H54 (cell line): ENCODE measurements at regions not wholly inside any gene's neighbourhood (a gene's known extent, or its start where the extent isn't known, plus 50 kb on each side); places are given as distances from the start of the nearest gene placed in this dataset.

Experiments used
- DNase-seq: peaks from one replicate; pipeline ENCODE4 v3.0.0; 2011; ENCODE audit warnings: low spot score, mixed read lengths; ENCODE audit not compliant: insufficient read length
- FAIRE-seq: peaks from 3 replicates; lab custom pipeline; 2011; peaks lifted over from hg19 to GRCh38; lab: Jason Lieb, UNC
- POLR2A ChIP-seq: IDR thresholded peaks from 2 replicates; pipeline ENCODE4 v1.6.1; 2011; ENCODE audit warnings: low read depth, mild to moderate bottlenecking, low read length

DNA sequence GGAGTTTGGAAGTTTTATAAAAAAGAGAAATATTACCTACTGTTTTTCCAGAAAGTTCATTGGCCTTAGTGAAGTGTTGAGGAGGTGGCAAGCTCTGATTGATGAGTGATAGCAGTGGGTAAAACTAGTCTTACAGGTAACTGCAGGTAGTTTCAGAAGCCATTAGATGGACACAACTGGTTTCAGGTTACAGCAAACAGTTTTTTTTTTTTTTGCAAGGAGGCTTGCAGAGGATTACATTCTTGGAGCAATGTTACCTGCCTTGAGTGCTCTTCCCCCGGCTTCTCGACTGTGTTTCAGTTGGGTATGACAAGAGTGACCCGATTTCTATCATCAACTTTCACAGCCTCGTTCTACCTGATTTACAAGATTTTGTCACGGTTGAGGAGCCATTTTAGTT, 333.4 kb downstream of the YTHDC2 start:
- no peak for FAIRE-seq
- no peak for DNase-seq
- TF ChIP-seq POLR2A, result no peak

DNA sequence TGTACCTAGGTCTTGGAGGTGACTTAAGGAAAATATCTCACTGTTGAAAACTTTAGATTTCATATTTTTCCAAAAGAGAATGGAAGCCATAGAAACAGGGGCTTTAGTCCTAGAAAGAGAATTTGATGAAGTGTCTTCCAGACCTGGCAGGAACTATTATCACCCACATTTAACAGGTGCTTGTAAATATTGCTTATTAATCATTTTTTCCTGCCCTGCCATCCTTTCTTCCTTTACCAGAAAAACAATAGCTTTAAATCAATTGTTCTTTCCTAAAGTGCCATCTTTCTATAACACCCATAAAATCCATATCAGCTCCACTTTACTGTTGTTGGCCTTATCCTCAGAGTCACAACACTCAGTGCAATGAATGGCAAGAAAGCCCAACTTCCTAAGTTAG, 350.9 kb downstream of the YTHDC2 start:
- FAIRE-seq (no peak), DNase-seq (no peak)
- TF ChIP-seq POLR2A, result no peak

- FAIRE-seq (no peak), DNase-seq (no peak)
Observed at GRCh38 chr5:113866763-113867162, 353.3 kb downstream of the YTHDC2 start.

DNA sequence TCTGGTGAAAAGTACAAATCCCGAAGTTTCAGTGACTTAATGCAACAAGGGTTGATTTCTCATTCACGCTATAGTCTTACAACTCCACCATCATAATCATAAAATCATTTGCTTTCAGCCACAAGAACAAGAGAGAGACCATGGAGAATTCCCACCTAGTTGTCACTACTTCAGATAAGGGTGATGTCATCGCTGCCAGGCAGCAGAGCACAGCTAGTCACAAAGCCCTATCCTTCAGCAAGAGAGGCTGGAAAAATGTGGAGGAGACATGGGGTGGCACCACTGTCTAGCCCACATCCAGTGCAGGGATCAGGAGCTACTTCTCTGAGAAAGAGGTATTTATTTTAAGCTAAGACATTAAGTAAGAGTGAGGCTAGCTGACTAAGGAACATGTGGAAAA, 356.1 kb downstream of the YTHDC2 start:
- FAIRE-seq, result no peak
- DNase-seq, result no peak
- TF ChIP-seq POLR2A, result no peak

More at GRCh38 chr5:113866763-113867162, 353.3 kb downstream of the YTHDC2 start:
- no peak for TF ChIP-seq POLR2A

DNA sequence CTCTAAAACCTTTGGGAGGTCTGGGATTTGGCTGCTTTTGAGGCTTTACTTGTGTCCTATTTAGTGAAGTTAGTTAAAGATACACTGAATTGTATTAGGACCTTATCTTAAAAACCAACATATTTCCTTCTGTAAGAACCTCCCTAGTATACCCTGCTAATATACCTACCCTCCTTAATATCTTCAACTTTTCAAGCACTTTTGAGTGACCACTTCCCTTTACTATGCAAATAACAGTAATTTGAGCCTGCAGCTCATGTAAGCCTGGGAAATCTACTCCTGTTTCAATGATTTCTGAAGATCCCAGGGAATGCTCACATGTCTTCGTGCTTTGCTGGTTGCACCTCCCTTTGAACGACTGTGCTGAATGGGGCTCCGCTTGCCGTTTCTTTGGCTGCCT, 358.5 kb downstream of the YTHDC2 start:
- FAIRE-seq (no peak), DNase-seq (no peak)
- no peak for TF ChIP-seq POLR2A

DNA sequence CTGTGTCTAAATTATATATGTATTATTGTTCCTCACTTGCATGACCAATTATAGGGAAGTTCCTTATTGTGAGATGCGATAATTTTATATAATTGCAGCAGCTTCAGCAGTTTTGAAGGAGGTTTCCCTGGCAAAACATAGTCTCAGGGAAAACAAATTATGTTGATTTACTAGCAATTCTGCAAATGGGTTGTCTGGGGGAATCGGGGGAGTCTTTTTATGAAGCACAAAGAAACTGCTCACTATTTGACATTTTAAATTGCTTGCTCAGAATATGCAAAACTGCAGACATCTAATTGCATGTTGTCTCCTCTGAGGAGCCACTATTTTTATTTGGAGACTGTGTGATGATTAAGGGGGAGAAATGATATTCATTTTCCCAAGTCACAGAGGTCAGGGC, 361.6 kb downstream of the YTHDC2 start:
- TF ChIP-seq POLR2A, result no peak
- FAIRE-seq (no peak), DNase-seq (no peak)

- DNase-seq (no peak), FAIRE-seq (no peak)
- no peak for TF ChIP-seq POLR2A
Observed at GRCh38 chr5:113891491-113891890, 378.0 kb downstream of the YTHDC2 start.

- DNase-seq (no peak), FAIRE-seq (no peak)
- no peak for TF ChIP-seq POLR2A
Observed at GRCh38 chr5:113896789-113897188, 383.3 kb downstream of the YTHDC2 start.

DNA sequence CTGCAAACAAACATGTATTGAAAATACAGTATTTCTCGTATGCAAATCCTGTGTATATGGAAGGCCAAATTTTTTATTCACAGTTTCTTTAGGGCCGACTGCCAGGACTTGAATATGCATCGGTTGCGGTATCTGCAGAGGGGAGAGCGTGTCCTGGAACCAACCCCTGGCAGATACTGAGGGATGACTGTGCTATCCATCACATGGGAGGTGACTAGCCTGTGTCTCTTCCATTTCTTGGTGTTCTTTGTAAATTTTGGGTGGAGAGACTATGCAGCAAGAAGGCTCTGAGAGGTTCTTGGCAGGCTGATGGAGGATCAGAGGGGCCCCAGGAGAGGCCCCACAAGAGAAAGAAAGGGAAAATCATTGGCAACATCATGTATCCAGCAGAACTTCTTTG, 384.3 kb downstream of the YTHDC2 start:
- FAIRE-seq (no peak), DNase-seq (no peak)
- TF ChIP-seq POLR2A, result no peak

DNA sequence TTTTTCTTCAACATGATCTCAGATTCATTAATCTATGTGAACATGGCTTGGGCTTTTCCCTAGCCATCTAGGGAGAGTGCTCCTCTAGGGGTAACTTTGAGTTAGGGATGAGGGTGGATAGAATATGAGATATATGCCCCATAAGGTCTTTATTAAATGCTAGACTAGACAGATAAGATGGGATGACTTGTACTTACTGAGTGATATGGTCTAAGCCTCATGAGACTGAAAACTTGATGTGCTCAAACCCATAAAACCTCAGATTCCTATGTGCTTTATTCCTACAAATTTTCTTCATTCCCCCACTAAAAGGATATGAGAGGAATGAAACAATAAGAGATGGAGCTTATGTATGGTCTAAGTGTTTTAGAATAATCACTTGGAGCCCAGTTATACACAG, 386.6 kb downstream of the YTHDC2 start:
- DNase-seq (no peak), FAIRE-seq (no peak)

DNA sequence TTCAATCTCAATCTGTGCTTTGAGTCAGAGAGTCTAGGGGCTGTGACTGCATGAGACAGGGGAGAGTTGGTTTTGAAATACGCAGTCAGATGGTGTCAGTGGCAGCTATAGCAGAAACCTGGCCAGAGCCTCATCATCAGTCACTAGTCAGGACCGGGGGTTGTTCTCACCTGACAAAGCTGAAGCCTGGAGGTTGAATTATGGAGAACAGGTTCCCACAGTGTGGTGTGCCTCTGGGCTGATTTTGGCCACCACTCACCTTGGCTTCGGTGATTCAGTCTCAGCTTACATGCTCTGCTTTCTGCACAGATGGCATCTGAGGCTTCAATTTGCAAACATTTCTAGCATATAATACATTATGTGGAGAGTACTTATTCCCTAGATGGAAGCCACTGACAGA, 387.3 kb downstream of the YTHDC2 start:
- no peak for FAIRE-seq
- DNase-seq, result no peak
- no peak for TF ChIP-seq POLR2A

More for the DNA sequence above, 386.6 kb downstream of the YTHDC2 start:
- no peak for TF ChIP-seq POLR2A

- no peak for TF ChIP-seq POLR2A
- no peak for FAIRE-seq
- DNase-seq, result no peak
Observed at GRCh38 chr5:113901718-113902117, 388.2 kb downstream of the YTHDC2 start.

DNA sequence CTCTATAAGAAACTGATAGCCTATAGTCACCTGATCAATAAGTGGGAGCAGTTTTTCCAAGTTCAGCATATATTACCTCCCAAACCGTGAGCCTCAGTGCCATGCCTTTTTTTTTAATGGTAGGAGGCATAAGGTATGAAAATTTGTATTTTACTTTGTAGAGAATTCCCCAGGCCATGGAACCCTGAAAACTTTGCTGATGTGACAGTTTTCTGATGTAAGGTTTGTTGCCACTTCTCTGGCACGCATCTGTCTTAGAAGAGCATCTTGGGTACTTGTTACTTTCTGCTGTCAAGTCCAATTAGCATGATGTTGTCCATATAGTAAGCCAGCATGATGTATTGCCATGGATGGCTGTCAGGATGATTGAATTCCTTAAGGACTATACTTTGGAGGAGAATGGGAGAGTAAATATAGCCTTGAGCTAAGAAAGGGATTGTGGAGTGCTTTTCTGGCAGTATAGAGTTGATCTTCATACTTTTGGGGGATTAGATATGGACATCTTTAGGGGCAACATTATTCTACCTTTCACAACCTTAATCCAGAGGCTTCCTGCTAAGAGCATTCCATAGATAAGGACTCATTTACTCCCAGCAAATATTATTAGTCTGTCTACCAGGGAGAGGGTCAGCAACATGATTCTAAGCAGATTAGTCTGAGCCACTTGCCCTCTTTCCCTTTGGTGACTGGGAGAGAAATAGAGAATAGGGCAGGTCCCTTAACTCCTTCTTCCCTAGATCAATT, 389.6 kb downstream of the YTHDC2 start:
- TF ChIP-seq POLR2A, result no peak
- DNase-seq (no peak), FAIRE-seq (no peak)

GRCh38 chr5:113909782-113910181, 396.3 kb downstream of the YTHDC2 start:
- DNase-seq (no peak), FAIRE-seq (no peak)
- TF ChIP-seq POLR2A, result no peak

DNA sequence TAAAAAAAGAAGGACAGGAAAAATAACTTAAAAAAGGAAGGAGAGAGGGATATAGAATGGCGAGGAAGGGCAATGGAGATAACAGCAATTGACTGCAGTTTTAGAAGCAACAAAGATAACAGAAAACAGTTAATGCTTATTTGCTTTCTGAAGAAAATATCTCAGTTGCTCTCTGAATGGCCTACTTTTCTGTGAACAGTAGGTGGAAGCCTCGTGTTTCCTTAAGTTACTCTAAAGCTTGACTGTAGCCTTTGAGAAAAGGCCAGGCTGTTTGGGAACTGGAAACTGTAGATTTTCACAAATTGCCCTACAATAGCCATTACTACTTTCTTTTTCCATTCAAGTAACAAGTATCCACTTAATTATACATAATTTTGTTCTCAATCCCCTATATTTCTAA, 404.5 kb downstream of the YTHDC2 start:
- FAIRE-seq, result no peak
- no peak for DNase-seq
- no peak for TF ChIP-seq POLR2A
